Esophagus muscularis mucosa (tissue), 4 donors: ENCODE measurements at regions not wholly inside any gene's neighbourhood (a gene's known extent, or its start where the extent isn't known, plus 50 kb on each side); places are given as distances from the start of the nearest gene placed in this dataset.

Experiments used
- DNase-seq: peaks from one replicate; pipeline ENCODE4 v3.0.0-alpha.2; 2017; ENCODE audit errors: extremely low spot score
- H3K27ac ChIP-seq, 4 donors: fragments of 200-600 bp; sonication (generic); replicated peaks in 1 of 4; 1 replicate in 3 of 4; 2 replicates in 1 of 4; pipeline ENCODE4 v1.5.1; 2016 to 2019; ENCODE audit warnings: mild to moderate bottlenecking in 1 of 4
- H3K27me3 ChIP-seq, 4 donors: fragments of 200-600 bp; sonication (generic); one replicate each; pipeline versions ENCODE4 v1.5.1 to v1.6.0; 2016 to 2019
- H3K36me3 ChIP-seq, 4 donors: fragments of 200-600 bp; sonication (generic); one replicate each; pipeline ENCODE4 v1.5.1; 2016 to 2019
- H3K4me1 ChIP-seq, 4 donors: fragments of 200-600 bp; sonication (generic); one replicate each; pipeline ENCODE4 v1.5.1; 2016 to 2019
- H3K4me3 ChIP-seq, 4 donors: fragments of 200-600 bp; sonication (generic); 1 replicate in 2 of 4; 2 replicates in 2 of 4; pipeline ENCODE4 v1.5.1; 2016 to 2019; ENCODE audit warnings: mild to moderate bottlenecking in 4 of 4, moderate library complexity in 1 of 4
- H3K9me3 ChIP-seq, 4 donors: fragments of 200-600 bp; sonication (generic); 1 replicate in 3 of 4; 2 replicates in 1 of 4; pipeline ENCODE4 v1.5.1; 2016 to 2019
- EP300 ChIP-seq: sonication (generic); formaldehyde crosslinking; IDR thresholded peaks from one replicate; pipeline ENCODE4 v1.6.1; 2017; ENCODE audit warnings: antibody characterized with exemption
- POLR2A ChIP-seq: fragments of 450-650 bp; IDR thresholded peaks from one replicate; pipeline ENCODE4 v1.6.1; 2017; ENCODE audit warnings: antibody characterized with exemption, moderate library complexity, mild to moderate bottlenecking, low read depth
- POLR2AphosphoS5 ChIP-seq, 2 donors: sonication (generic); formaldehyde crosslinking; IDR thresholded peaks; one replicate each; pipeline ENCODE4 v1.6.1; 2017; ENCODE audit warnings: antibody characterized with exemption in 2 of 2
- WGBS: methylation state at CpG from one replicate; pipeline ENCODE4 v1.1.5; 2018; 5-methylcytosine and 5-hydroxymethylcytosine counted together
- intact Hi-C: fragments of 100-400 bp; cut with DNase I; formaldehyde crosslinking; loops from one replicate; pipeline ENCODE4 v1.15.1; 2023
- TF ChIP-seq, protein P1 (sequence below), 3 experiments: fragments of 200-600 bp in 2 of 3; fragments of 450-650 bp in 1 of 3; sonication (generic) in 2 of 3; IDR thresholded peaks; one replicate each; pipeline ENCODE4 v1.5.1; 2017 to 2019; ENCODE audit warnings: antibody characterized with exemption in 3 of 3, mild to moderate bottlenecking in 2 of 3, moderate library complexity in 1 of 3

DNA sequence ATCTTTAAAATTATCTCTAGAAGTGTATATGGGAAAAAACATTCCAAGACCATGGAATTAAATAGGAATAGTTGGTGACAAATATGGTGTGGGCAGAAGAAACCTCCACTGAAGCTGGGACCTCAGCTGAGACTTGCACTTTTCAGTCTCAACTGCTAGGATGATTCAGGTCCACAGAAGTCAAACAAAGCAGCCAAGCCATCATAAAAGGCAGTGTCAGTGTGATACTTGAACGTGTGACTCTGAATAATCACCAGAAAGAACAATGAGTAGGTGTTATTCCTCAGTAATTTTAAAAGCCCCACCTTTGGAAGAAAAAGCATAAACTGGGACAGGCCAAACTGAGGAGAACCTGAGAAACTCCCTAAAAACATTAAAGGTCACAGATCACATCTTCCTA is 90.7 kb downstream of the ZNF281 start:
- WGBS = 53% methylated on average over 1 of the region's 1 CpG
- Histone ChIP-seq H3K9me3 (no peaks in the 10 kb centered on the region), H3K27me3 (peaks cover 0 to 4% (median 0%) of the 10 kb centered on the region in 4 donors), H3K27ac (no peak overlapping the region), H3K4me1 (peaks cover 0 to 9% (median 5%) of the 10 kb centered on the region in 4 donors), H3K36me3 (no peaks in the 10 kb centered on the region), H3K4me3 (no peak overlapping the region)
- TF ChIP-seq, protein P1, sequence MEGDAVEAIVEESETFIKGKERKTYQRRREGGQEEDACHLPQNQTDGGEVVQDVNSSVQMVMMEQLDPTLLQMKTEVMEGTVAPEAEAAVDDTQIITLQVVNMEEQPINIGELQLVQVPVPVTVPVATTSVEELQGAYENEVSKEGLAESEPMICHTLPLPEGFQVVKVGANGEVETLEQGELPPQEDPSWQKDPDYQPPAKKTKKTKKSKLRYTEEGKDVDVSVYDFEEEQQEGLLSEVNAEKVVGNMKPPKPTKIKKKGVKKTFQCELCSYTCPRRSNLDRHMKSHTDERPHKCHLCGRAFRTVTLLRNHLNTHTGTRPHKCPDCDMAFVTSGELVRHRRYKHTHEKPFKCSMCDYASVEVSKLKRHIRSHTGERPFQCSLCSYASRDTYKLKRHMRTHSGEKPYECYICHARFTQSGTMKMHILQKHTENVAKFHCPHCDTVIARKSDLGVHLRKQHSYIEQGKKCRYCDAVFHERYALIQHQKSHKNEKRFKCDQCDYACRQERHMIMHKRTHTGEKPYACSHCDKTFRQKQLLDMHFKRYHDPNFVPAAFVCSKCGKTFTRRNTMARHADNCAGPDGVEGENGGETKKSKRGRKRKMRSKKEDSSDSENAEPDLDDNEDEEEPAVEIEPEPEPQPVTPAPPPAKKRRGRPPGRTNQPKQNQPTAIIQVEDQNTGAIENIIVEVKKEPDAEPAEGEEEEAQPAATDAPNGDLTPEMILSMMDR (IDR thresholded peaks at IDR 0.05) = no peak
- no peak for TF ChIP-seq POLR2A
- TF ChIP-seq POLR2AphosphoS5 (IDR thresholded peaks at IDR 0.05) = no peak
- intact Hi-C loops = no loop called here
- no peak for DNase-seq

DNA sequence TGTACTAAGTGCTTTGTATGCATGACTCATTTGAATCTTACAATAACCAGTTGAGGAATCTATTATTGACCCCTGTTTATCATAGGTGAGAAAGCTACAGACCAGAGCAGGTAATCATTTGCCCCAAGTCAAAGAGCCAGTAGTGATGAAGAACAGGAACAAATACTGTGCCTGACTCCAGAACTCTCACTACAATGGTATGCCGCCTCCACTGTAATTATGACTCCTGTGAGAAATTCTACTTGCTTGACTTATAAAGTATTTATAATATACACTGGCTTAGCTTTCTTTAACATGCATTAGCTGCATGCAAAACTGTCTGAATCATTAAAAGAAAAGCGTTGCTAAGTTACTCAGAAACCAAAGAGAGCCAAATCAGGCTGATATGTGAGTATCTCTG is 92.6 kb downstream of the ZNF281 start:
- no peak overlapping the region for H3K4me3 ChIP-seq
- DNase-seq = no peak
- peaks cover 0 to 7% (median 0%) of the 10 kb centered on the region in 4 donors for H3K27me3 ChIP-seq
- no peaks in the 10 kb centered on the region for H3K36me3 ChIP-seq
- no peaks in the 10 kb centered on the region for H3K9me3 ChIP-seq
- TF ChIP-seq EP300 (no peak), POLR2AphosphoS5 (IDR thresholded peaks at IDR 0.05) (no peak), POLR2A (no peak)
- TF ChIP-seq, protein P1 (IDR thresholded peaks at IDR 0.05) = no peak
- 74% methylated on average over 2 of the region's 2 CpGs for WGBS
- no peak overlapping the region for H3K27ac ChIP-seq
- H3K4me1 ChIP-seq = peaks cover 0 to 9% (median 5%) of the 10 kb centered on the region in 4 donors
- intact Hi-C loops = no loop called here

DNA sequence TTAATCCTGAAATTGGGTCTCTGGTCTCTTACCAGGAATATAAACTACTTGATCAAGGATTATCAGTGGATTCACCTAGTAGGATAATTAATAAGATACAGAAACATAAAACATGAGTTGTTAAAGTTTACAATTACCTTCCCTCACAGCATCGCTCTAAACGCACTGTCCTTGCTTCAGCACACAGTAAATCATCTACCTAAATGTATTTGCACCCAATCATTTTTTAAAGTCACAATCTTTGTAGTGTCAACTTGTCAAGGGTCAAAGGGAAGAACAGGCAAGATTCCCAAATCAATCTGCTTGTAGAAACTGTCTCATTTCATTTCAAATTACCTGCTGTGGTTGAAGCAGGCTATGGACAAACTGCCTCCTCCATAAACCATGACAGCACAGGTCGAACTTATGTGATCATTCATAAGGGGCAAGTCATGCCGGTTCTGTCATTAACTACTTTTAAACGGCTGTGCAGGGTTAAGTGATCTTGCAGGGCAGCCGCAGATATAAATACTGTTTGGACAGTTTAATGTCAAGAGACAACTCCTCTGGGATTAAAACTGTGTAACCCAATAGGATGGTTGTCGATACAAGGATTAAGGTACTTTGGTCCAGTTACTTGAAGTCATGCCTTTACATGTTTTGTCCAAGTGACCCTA is 93.6 kb downstream of the ZNF281 start:
- no peak overlapping the region for H3K27ac ChIP-seq
- intact Hi-C loops = no loop called here
- DNase-seq = no peak
- no peaks in the 10 kb centered on the region for H3K9me3 ChIP-seq
- H3K36me3 ChIP-seq = no peaks in the 10 kb centered on the region
- TF ChIP-seq EP300 (no peak), POLR2AphosphoS5 (IDR thresholded peaks at IDR 0.05) (no peak), POLR2A (no peak)
- TF ChIP-seq, protein P1 (IDR thresholded peaks at IDR 0.05) = no peak
- peaks cover 0 to 7% (median 0%) of the 10 kb centered on the region in 4 donors for H3K27me3 ChIP-seq
- no peak overlapping the region for H3K4me3 ChIP-seq
- WGBS = 57% methylated on average over 7 of the region's 7 CpGs
- H3K4me1 ChIP-seq = peaks cover 0 to 8% (median 5%) of the 10 kb centered on the region in 4 donors

DNA sequence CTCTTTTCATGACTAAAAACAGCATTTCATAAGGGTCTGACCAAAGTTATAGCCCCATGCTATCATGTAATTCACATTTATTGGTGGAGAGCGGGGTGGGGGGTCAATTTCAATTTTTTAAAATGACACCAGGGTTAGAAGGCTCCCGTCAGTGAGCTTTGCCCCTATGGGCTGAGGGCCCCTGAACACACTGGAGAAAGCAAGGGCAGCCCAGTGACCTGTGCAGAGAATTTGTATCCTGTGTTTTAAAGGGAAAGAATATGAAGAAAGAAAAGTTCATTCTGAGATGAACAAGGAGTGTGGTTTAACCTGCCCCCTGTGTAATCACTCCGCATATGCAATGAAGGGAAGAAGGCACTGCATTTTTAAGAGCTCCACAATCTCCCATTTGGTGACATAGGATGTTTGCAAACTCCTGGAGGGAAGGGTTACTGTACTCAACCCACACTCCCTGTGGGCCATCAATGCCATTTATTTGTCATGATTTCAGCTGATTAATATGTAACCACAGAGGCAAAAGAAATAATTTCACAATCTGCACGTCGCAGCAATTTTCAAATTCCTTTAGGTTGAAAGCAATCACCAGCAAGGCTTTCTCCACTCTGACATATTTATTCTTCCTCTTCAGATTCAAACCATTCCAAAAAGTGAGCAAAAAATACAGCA is 95.6 kb downstream of the ZNF281 start:
- Histone ChIP-seq H3K4me1 (no peaks in the 10 kb centered on the region), H3K9me3 (no peaks in the 10 kb centered on the region), H3K36me3 (no peaks in the 10 kb centered on the region), H3K27me3 (peaks cover 0 to 7% (median 0%) of the 10 kb centered on the region in 4 donors), H3K27ac (no peak overlapping the region), H3K4me3 (no peak overlapping the region)
- whole genome bisulfite sequencing = 57% methylated on average over 5 of the region's 5 CpGs
- TF ChIP-seq POLR2A = no peak
- TF ChIP-seq, protein P1 (IDR thresholded peaks at IDR 0.05) = no peak
- TF ChIP-seq POLR2AphosphoS5 (IDR thresholded peaks at IDR 0.05) = no peak
- TF ChIP-seq EP300 = no peak
- DNase-seq = no peak
- intact Hi-C loops = no loop called here
